GM12878 (cell line): ENCODE measurements at regions not wholly inside any gene's neighbourhood (a gene's known extent, or its start where the extent isn't known, plus 50 kb on each side); places are given as distances from the start of the nearest gene placed in this dataset.

ENCODE experiments used
- ATAC-seq: fragments of 200-7000 bp; cut with Tn5 transposase; 3 replicates; pipeline ENCODE4 v1.9.1; 2020; ENCODE audit warnings: mild to moderate bottlenecking, moderate library complexity
- BruUV-seq: library from RNA; stranded (reverse); fragments of 400-500 nt; replicated peaks from 2 replicates; lab custom pipeline; 2021; lab: Mats Ljungman, UMichigan
- CTCF ChIA-PET: fragments of 300-600 bp; sonication (Branson Sonifier 250); formaldehyde crosslinking; extraction: SDS; loops from one replicate; lab custom pipeline; 2021; ENCODE audit warnings: inconsistent platforms; lab: Yijun Ruan, JAX
- POLR2A ChIA-PET: fragments of 350-600 bp; formaldehyde crosslinking; extraction: SDS; loops from one replicate; lab custom pipeline; 2021; ENCODE audit warnings: inconsistent platforms; lab: Charles Lee
- RAD21 ChIA-PET: fragments of 300-600 bp; sonication (Branson Sonifier 250); formaldehyde crosslinking; loops from one replicate; lab custom pipeline; 2023; ENCODE audit warnings: antibody characterized with exemption; ENCODE audit not compliant: unreplicated experiment; lab: Charles Lee
- SMC1A ChIA-PET: fragments of 300-600 bp; sonication (Branson Sonifier 250); formaldehyde crosslinking; loops from one replicate; lab custom pipeline; 2023; ENCODE audit not compliant: unreplicated experiment, uncharacterized antibody; lab: Charles Lee
- DNase-seq: peaks from one replicate; pipeline ENCODE4 v3.0.0-alpha.2; 2011; ENCODE audit warnings: low read depth, low spot score
- FAIRE-seq: peaks from 3 replicates; lab custom pipeline; 2011; peaks lifted over from hg19 to GRCh38; lab: Jason Lieb, UNC
- H2AFZ ChIP-seq: 2 replicates; pipeline ENCODE4 v1.6.0; 2011; ENCODE audit warnings: low read depth, low read length, control low read depth; ENCODE audit not compliant: control insufficient read depth
- H3K27ac ChIP-seq: 2 replicates; pipeline ENCODE4 v1.5.1; 2011; ENCODE audit warnings: control low read depth; ENCODE audit not compliant: control insufficient read depth, insufficient read depth
- H3K27me3 ChIP-seq, 2 experiments: replicated peaks in 1 of 2; 2 replicates each; pipeline versions ENCODE4 v1.6.0 to v1.6.1; 2011; ENCODE audit warnings: low read length in 1 of 2; ENCODE audit not compliant: control insufficient read depth in 2 of 2, insufficient read depth in 2 of 2
- H3K36me3 ChIP-seq, 2 experiments: 2 replicates each; pipeline ENCODE4 v1.5.1; 2011; ENCODE audit warnings: low read length in 1 of 2; ENCODE audit not compliant: control insufficient read depth in 2 of 2, insufficient read depth in 2 of 2
- H3K4me1 ChIP-seq: 2 replicates; pipeline ENCODE4 v1.6.1; 2011; ENCODE audit warnings: mild to moderate bottlenecking, low read length, moderate library complexity, mixed read lengths; ENCODE audit not compliant: control insufficient read depth, insufficient read depth
- H3K4me2 ChIP-seq: 2 replicates; pipeline ENCODE4 v1.6.0; 2011; ENCODE audit warnings: control low read depth; ENCODE audit not compliant: control insufficient read depth, insufficient read depth
- H3K4me3 ChIP-seq: fragments of 200-600 bp; sonication (generic); 2 replicates; pipeline ENCODE4 v1.5.1; 2016
- H3K79me2 ChIP-seq: 2 replicates; pipeline ENCODE4 v1.6.0; 2011; ENCODE audit warnings: low read length; ENCODE audit not compliant: control insufficient read depth, insufficient read depth
- H3K9ac ChIP-seq: 2 replicates; pipeline ENCODE4 v1.8.0; 2011; ENCODE audit warnings: low read length, control low read depth, mixed read lengths; ENCODE audit not compliant: control insufficient read depth, insufficient read depth
- H3K9me3 ChIP-seq: replicated peaks from 3 replicates; pipeline ENCODE4 v1.5.1; 2011; ENCODE audit warnings: mild to moderate bottlenecking, low read length; ENCODE audit not compliant: control insufficient read depth, insufficient read depth
- H4K20me1 ChIP-seq: 2 replicates; pipeline ENCODE4 v1.6.0; 2011; ENCODE audit not compliant: control insufficient read depth, insufficient read depth
- CBX3 ChIP-seq: fragments of 200-600 bp; sonication (generic); IDR thresholded peaks from 2 replicates; pipeline ENCODE4 v1.6.1; 2016; ENCODE audit warnings: low read depth, borderline replicate concordance
- CEBPB ChIP-seq, 2 experiments: fragments of 150-350 bp in 1 of 2; IDR thresholded peaks; 2 replicates each; pipeline ENCODE4 v1.6.1; 2012 to 2014; ENCODE audit warnings: low read depth in 2 of 2, low read length in 2 of 2, borderline replicate concordance in 1 of 2, inconsistent platforms in 1 of 2
- ESRRA ChIP-seq: IDR thresholded peaks from 2 replicates; pipeline ENCODE4 v1.6.1; 2012; ENCODE audit warnings: mild to moderate bottlenecking, low read length, improper control_type of control experiment
- ETV6 ChIP-seq, 2 experiments: fragments of 450-650 bp in 1 of 2; IDR thresholded peaks in 1 of 2; conservative IDR thresholded peaks in 1 of 2; 2 replicates each; pipeline ENCODE4 v1.6.1; 2014; ENCODE audit warnings: antibody characterized with exemption in 1 of 2, borderline replicate concordance in 1 of 2, low read depth in 1 of 2, mild to moderate bottlenecking in 1 of 2, moderate library complexity in 1 of 2
- IKZF2 ChIP-seq, 2 experiments: fragments of 450-650 bp; IDR thresholded peaks; 2 replicates each; pipeline ENCODE4 v1.6.1; 2017; ENCODE audit warnings: mild to moderate bottlenecking in 2 of 2, moderate library complexity in 2 of 2
- KAT2A ChIP-seq: conservative IDR thresholded peaks from 2 replicates; pipeline ENCODE4 v1.6.1; 2011; ENCODE audit warnings: low read depth, low read length; ENCODE audit not compliant: control insufficient read depth
- NRF1 ChIP-seq: conservative IDR thresholded peaks from 2 replicates; pipeline ENCODE4 v1.6.1; 2011; ENCODE audit warnings: mild to moderate bottlenecking, low read depth, low read length, improper control_type of control experiment
- POLR2AphosphoS2 ChIP-seq: IDR thresholded peaks from 2 replicates; pipeline ENCODE4 v1.6.1; 2011; ENCODE audit warnings: low read depth, mild to moderate bottlenecking, low read length, improper control_type of control experiment, moderate library complexity
- REST ChIP-seq: IDR thresholded peaks from 2 replicates; pipeline ENCODE4 v1.6.1; 2012; ENCODE audit warnings: mild to moderate bottlenecking, low read depth, low read length
- WRNIP1 ChIP-seq: IDR thresholded peaks from 2 replicates; pipeline ENCODE4 v1.6.1; 2011; ENCODE audit warnings: low read depth, low read length, improper control_type of control experiment, borderline replicate concordance
- ZNF217 ChIP-seq: fragments of 450-650 bp; IDR thresholded peaks from 2 replicates; pipeline ENCODE4 v1.6.1; 2017; ENCODE audit warnings: antibody characterized with exemption, mild to moderate bottlenecking
- WGBS: methylation state at CpG from one replicate; pipeline ENCODE4 v1.1.6; 2016; ENCODE audit warnings: low lambda C conversion rate; ENCODE audit not compliant: insufficient replicate concordance, insufficient coverage; ENCODE audit errors: missing lambda C conversion rate; 5-methylcytosine and 5-hydroxymethylcytosine counted together
- in situ Hi-C: fragments of 300-500 bp; cut with MboI; formaldehyde crosslinking; loops from 9 replicates; pipeline ENCODE4 v1.14.3; 2018; ENCODE audit warnings: mixed read lengths
- intact Hi-C: fragments of 100-400 bp; cut with micrococcal nuclease; formaldehyde crosslinking; loops from one replicate; pipeline ENCODE4 v1.14.2; 2022; ENCODE audit not compliant: unreplicated experiment

GRCh38 chr1:91596474-91596873 is 95.8 kb downstream of the CDC7 start:
- Histone ChIP-seq H3K4me1 (peaks cover 1% of the 10 kb centered on the region; the same call in 1 of the 2 replicates), H3K4me3 (no peak overlapping the region), H3K4me2 (no peak overlapping the region), H3K36me3 (no peaks in the 10 kb centered on the region), H3K27me3 (no peaks in the 10 kb centered on the region; a peak in 2 of 4 replicates), H2AFZ (no peak overlapping the region), H3K9ac (no peak overlapping the region), H4K20me1 (no peaks in the 10 kb centered on the region), H3K79me2 (no peaks in the 10 kb centered on the region), H3K27ac (no peak overlapping the region), H3K9me3 (no peaks in the 10 kb centered on the region)
- CTCF ChIA-PET: no interaction called here
- DNase-seq (no peak), ATAC-seq (no peak), FAIRE-seq (no peak)
- 4% methylated on average over 1 of the region's 1 CpG for WGBS
- BruUV-seq: no TSS peak
- intact Hi-C loops (no loop called here), in situ Hi-C loops (no loop called here)
- RAD21 ChIA-PET: no interaction called here
- SMC1A ChIA-PET: no interaction called here
- TF ChIP-seq CEBPB (IDR thresholded peaks at IDR 0.05; ENCODE audit: borderline replicate concordance in 1 of 2, low read depth in 2 of 2, low read length in 2 of 2) (no peak), KAT2A (no peak), CBX3 (no peak), ZNF217 (no peak), IKZF2 (IDR thresholded peaks at IDR 0.05) (no peak), REST (no peak), POLR2AphosphoS2 (no peak), NRF1 (no peak), ESRRA (no peak), ETV6 (conservative IDR thresholded peaks at IDR 0.05 in 1 of 2, IDR thresholded peaks at IDR 0.05 in 1 of 2; ENCODE audit: borderline replicate concordance in 1 of 2, low read depth in 1 of 2) (no peak), WRNIP1 (no peak)
- POLR2A ChIA-PET: no interaction called here
